HepG2 (cell line): ENCODE measurements at regions not wholly inside any gene's neighbourhood (a gene's known extent, or its start where the extent isn't known, plus 50 kb on each side); places are given as distances from the start of the nearest gene placed in this dataset.

ENCODE experiments used
- ATAC-seq: fragments of 200-7000 bp; cut with Tn5 transposase; 3 replicates; pipeline ENCODE4 v1.9.1; 2020; ENCODE audit warnings: mild to moderate bottlenecking, moderate library complexity
- BruUV-seq: library from RNA; stranded (reverse); fragments of 400-500 nt; replicated peaks from 2 replicates; lab custom pipeline; 2021; lab: Mats Ljungman, UMichigan
- CTCF ChIA-PET: fragments of 300-600 bp; formaldehyde crosslinking; extraction: SDS; loops from one replicate; lab custom pipeline; 2021; ENCODE audit warnings: low total read pairs, inconsistent platforms, low intra/inter-chr PET ratio; lab: Yijun Ruan, JAX
- POLR2A ChIA-PET: fragments of 350-600 bp; sonication (Branson Sonifier 250); formaldehyde crosslinking; loops from one replicate; lab custom pipeline; 2020; ENCODE audit warnings: antibody characterized with exemption, inconsistent platforms; lab: Yijun Ruan, JAX
- DNase-seq: peaks from one replicate; pipeline ENCODE4 v3.0.0-alpha.2; 2015; ENCODE audit warnings: low spot score
- FAIRE-seq: peaks from 3 replicates; lab custom pipeline; 2011; peaks lifted over from hg19 to GRCh38; lab: Jason Lieb, UNC
- H2AFZ ChIP-seq: one replicate; pipeline ENCODE4 v1.6.1; 2011; ENCODE audit warnings: low read length, inconsistent platforms
- H3K27ac ChIP-seq: fragments of 300-600 bp; 3 replicates; pipeline ENCODE4 v1.8.0; 2011; ENCODE audit warnings: mixed run types, mild to moderate bottlenecking, mixed read lengths, low read length, inconsistent platforms; ENCODE audit not compliant: insufficient read depth; ENCODE audit errors: extremely low read length
- H3K27me3 ChIP-seq, 2 experiments: fragments of 200-600 bp in 1 of 2; 2 replicates in 1 of 2; 3 replicates in 1 of 2; pipeline versions ENCODE4 v1.6.0 to v1.8.0; 2011; ENCODE audit warnings: low read length in 2 of 2, mild to moderate bottlenecking in 2 of 2, moderate library complexity in 2 of 2, inconsistent platforms in 1 of 2; ENCODE audit not compliant: insufficient read depth in 2 of 2, control insufficient read depth in 1 of 2
- H3K36me3 ChIP-seq, 2 experiments: fragments of 200-600 bp in 1 of 2; replicated peaks in 1 of 2; 2 replicates in 1 of 2; 3 replicates in 1 of 2; pipeline versions ENCODE4 v1.5.1 to v1.8.0; 2011; ENCODE audit warnings: low read length in 2 of 2, inconsistent platforms in 1 of 2; ENCODE audit not compliant: insufficient read depth in 2 of 2, control insufficient read depth in 1 of 2
- H3K4me1 ChIP-seq: 2 replicates; pipeline ENCODE4 v1.5.1; 2012; ENCODE audit warnings: low read length, inconsistent platforms; ENCODE audit not compliant: insufficient read depth
- H3K4me2 ChIP-seq: 2 replicates; pipeline ENCODE4 v1.6.0; 2011; ENCODE audit warnings: low read depth, low read length, inconsistent platforms
- H3K4me3 ChIP-seq, 3 experiments: fragments of 200-600 bp in 1 of 3; sonication (generic), shearing (Covaris generic) in 1 of 3; replicated peaks in 1 of 3; 2 replicates each; pipeline ENCODE4 v1.5.1; 2011 to 2016; ENCODE audit warnings: low read length in 3 of 3, inconsistent platforms in 2 of 3, low read depth in 2 of 3, mild to moderate bottlenecking in 2 of 3, control low read depth in 1 of 3, mixed read lengths in 1 of 3; ENCODE audit not compliant: insufficient read depth in 1 of 3
- H3K79me2 ChIP-seq: one replicate; pipeline ENCODE4 v1.6.1; 2011; ENCODE audit warnings: low read length, inconsistent platforms; ENCODE audit not compliant: insufficient read depth
- H3K9ac ChIP-seq: 2 replicates; pipeline ENCODE4 v1.6.0; 2011; ENCODE audit warnings: mild to moderate bottlenecking, low read depth, low read length, inconsistent platforms; ENCODE audit not compliant: insufficient read depth
- H3K9me3 ChIP-seq: 2 replicates; pipeline ENCODE4 v1.5.1; 2012; ENCODE audit warnings: mild to moderate bottlenecking, low read length
- H4K20me1 ChIP-seq: 2 replicates; pipeline ENCODE4 v1.6.0; 2011; ENCODE audit warnings: inconsistent platforms, mild to moderate bottlenecking, low read length, moderate library complexity; ENCODE audit not compliant: insufficient read depth
- AGO2 ChIP-seq: fragments of 200-400 bp; formaldehyde crosslinking; optimal IDR thresholded peaks from 2 replicates; pipeline ENCODE3; 2017; ENCODE audit warnings: mild to moderate bottlenecking, low read depth, low read length, moderate library complexity
- CCDC6 ChIP-seq: sonication (generic); formaldehyde crosslinking; IDR thresholded peaks from 2 replicates; pipeline ENCODE4 v1.8.1; 2022; ENCODE audit warnings: mild to moderate bottlenecking, missing genetic modification reagents, moderate library complexity
- FOSL1 ChIP-seq: sonication (generic); formaldehyde crosslinking; IDR thresholded peaks from 2 replicates; pipeline ENCODE4 v1.9.0; 2021; ENCODE audit warnings: missing genetic modification reagents, borderline replicate concordance
- ZNF10 ChIP-seq: sonication (generic); formaldehyde crosslinking; IDR thresholded peaks from 2 replicates; pipeline ENCODE4 v1.4.0; 2020; ENCODE audit warnings: mild to moderate bottlenecking, low read depth, missing genetic modification reagents, borderline replicate concordance
- ZNF296 ChIP-seq: sonication (generic); formaldehyde crosslinking; conservative IDR thresholded peaks from 2 replicates; pipeline ENCODE4 v1.5.0; 2020; ENCODE audit warnings: mild to moderate bottlenecking, missing genetic modification reagents
- ZNF510 ChIP-seq: sonication (generic); formaldehyde crosslinking; IDR thresholded peaks from 2 replicates; pipeline ENCODE4 v1.4.0; 2020; ENCODE audit warnings: low read depth, mild to moderate bottlenecking, missing genetic modification reagents
- ZNF646 ChIP-seq: sonication (generic); formaldehyde crosslinking; IDR thresholded peaks from 2 replicates; pipeline ENCODE4 v1.9.0; 2021; ENCODE audit warnings: mild to moderate bottlenecking, missing genetic modification reagents
- ZNF713 ChIP-seq: sonication (generic); formaldehyde crosslinking; IDR thresholded peaks from 2 replicates; pipeline ENCODE4 v1.4.0; 2020; ENCODE audit warnings: mild to moderate bottlenecking, missing genetic modification reagents
- ZZZ3 ChIP-seq: sonication (generic); formaldehyde crosslinking; IDR thresholded peaks from 2 replicates; pipeline ENCODE4 v1.4.0; 2020; ENCODE audit warnings: missing genetic modification reagents, mild to moderate bottlenecking, borderline replicate concordance
- WGBS: methylation state at CpG from one replicate; pipeline ENCODE4 v1.1.6; 2017; ENCODE audit warnings: low lambda C conversion rate; 5-methylcytosine and 5-hydroxymethylcytosine counted together
- in situ Hi-C: cut with HindIII; loops from 2 replicates; pipeline ENCODE4 v1.10.0; 2017; ENCODE audit warnings: low pct_unique_long_range_greater_than_20kb; ENCODE audit not compliant: extremely low pct_ligation_motif_present
- intact Hi-C: fragments of 100-400 bp; cut with micrococcal nuclease; formaldehyde crosslinking; loops from one replicate; pipeline ENCODE4 v1.10.0; 2022; ENCODE audit not compliant: unreplicated experiment

- TF ChIP-seq ZNF646 (CRISPR knock-in tag) = no peak
- TF ChIP-seq AGO2 = no peak
Measured at GRCh38 chr3:59563966-59564365, 514.1 kb upstream of the CFAP20DC start (continued).

- Histone ChIP-seq H3K79me2 (no peaks in the 10 kb centered on the region), H3K27ac (no peak overlapping the region)
- TF ChIP-seq FOSL1 (CRISPR knock-in tag) (no peak), ZNF713 (CRISPR knock-in tag) (no peak), ZNF510 (CRISPR knock-in tag) (no peak), CCDC6 (CRISPR knock-in tag) (no peak), ZZZ3 (CRISPR knock-in tag) (no peak), ZNF10 (CRISPR knock-in tag) (no peak), ZNF296 (CRISPR knock-in tag) (no peak)
- TF ChIP-seq, all 625 proteins: peak for 0
- POLR2A ChIA-PET = no interaction called here
- H4K20me1 ChIP-seq = no peaks in the 10 kb centered on the region
- no peak overlapping the region for H3K4me2 ChIP-seq
- no peaks in the 10 kb centered on the region for H3K36me3 ChIP-seq
- no peak overlapping the region for H2AFZ ChIP-seq
- DNase-seq (no peak), FAIRE-seq (no peak), ATAC-seq (no peak)
- in situ Hi-C loops = no loop called here
- BruUV-seq = no TSS peak
- intact Hi-C loops = no loop called here
- H3K4me1 ChIP-seq = no peaks in the 10 kb centered on the region
- CTCF ChIA-PET = no interaction called here
- no peaks in the 10 kb centered on the region for H3K9me3 ChIP-seq
- H3K4me3 ChIP-seq = no peak overlapping the region
- no peaks in the 10 kb centered on the region for H3K27me3 ChIP-seq
- no peak overlapping the region for H3K9ac ChIP-seq
- WGBS = 29% methylated on average over 4 of the region's 4 CpGs
Measured at GRCh38 chr3:59563072-59563605, 513.3 kb upstream of the CFAP20DC start.
